ENCODE measurements at regions not wholly inside any gene's neighbourhood (a gene's known extent, or its start where the extent isn't known, plus 50 kb on each side); places are given as distances from the start of the nearest gene placed in this dataset.

GRCh38 chr10:78304091-78305045, 270.7 kb downstream of the RPS24 start:
- Histone ChIP-seq H3K27ac (no peak overlapping the region), H3K9me3 (no peaks in the 10 kb centered on the region), H3K4me1 (peaks cover 4 to 14% of the 10 kb centered on the region in 2 donors), H3K4me3 (replicated peaks in 1 of 3) (no peak overlapping the region), H3K27me3 (no peaks in the 10 kb centered on the region), H3K36me3 (no peaks in the 10 kb centered on the region)
- WGBS, 2 donors = 90 to 97% methylated on average over 11 to 12 of the region's 12 CpGs
- no peak for DNase-seq
- TF ChIP-seq POLR2A (IDR thresholded peaks at IDR 0.05) (no peak), CTCF (IDR thresholded peaks at IDR 0.05) (no peak)
- intact Hi-C loops (cut with DNase I) = loop anchor here (10.0 kb wide), 1 partner anchor 890 kb away; no protein-coding TSS in a partner anchor

GRCh38 chr10:78305311-78305710, 271.6 kb downstream of the RPS24 start:
- 93 to 95% methylated on average over 3 of the region's 3 CpGs for WGBS, 2 donors
- intact Hi-C loops (cut with DNase I) = loop anchor here (10.0 kb wide), 1 partner anchor 889 kb away; no protein-coding TSS in a partner anchor
- no peaks in the 10 kb centered on the region for H3K27me3 ChIP-seq
- no peak overlapping the region for H3K27ac ChIP-seq
- no peak overlapping the region for H3K4me3 ChIP-seq (replicated peaks in 1 of 3)
- TF ChIP-seq CTCF (IDR thresholded peaks at IDR 0.05) (no peak), POLR2A (IDR thresholded peaks at IDR 0.05) (no peak)
- no peak for DNase-seq
- no peaks in the 10 kb centered on the region for H3K9me3 ChIP-seq
- H3K4me1 ChIP-seq = peaks cover 4 to 14% of the 10 kb centered on the region in 2 donors
- H3K36me3 ChIP-seq = no peaks in the 10 kb centered on the region

DNA sequence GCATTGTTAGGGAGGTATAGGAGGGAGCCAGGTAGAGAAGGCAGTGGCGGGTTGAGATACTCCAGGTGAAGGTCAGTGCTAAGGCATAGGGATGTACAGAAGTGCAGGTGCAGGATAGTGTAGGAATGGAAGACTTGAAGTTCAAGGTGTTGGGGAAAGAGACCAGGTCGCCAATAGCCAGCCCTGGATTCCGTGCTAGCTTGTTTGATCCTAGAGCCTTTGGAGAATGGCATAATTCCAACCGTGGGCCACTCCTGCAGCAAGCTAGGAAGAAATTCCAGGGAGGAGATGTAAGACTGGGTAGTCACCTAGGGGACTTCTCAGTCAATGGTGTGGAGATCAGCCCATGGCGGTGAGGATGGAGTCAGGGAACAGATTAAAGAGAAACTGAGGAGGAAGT, 272.7 kb downstream of the RPS24 start:
- Histone ChIP-seq H3K36me3 (no peaks in the 10 kb centered on the region), H3K4me3 (replicated peaks in 1 of 3) (no peak overlapping the region), H3K4me1 (peaks cover 4 to 14% of the 10 kb centered on the region in 2 donors), H3K27ac (no peak overlapping the region), H3K27me3 (no peaks in the 10 kb centered on the region), H3K9me3 (no peaks in the 10 kb centered on the region)
- DNase-seq = no peak
- 89 to 92% methylated on average over 5 of the region's 5 CpGs for WGBS, 2 donors
- TF ChIP-seq CTCF (IDR thresholded peaks at IDR 0.05) = no peak
- TF ChIP-seq POLR2A (IDR thresholded peaks at IDR 0.05) = no peak
- intact Hi-C loops (cut with DNase I) = loop anchor here (10.0 kb wide), 1 partner anchor 888 kb away; no protein-coding TSS in a partner anchor

DNA sequence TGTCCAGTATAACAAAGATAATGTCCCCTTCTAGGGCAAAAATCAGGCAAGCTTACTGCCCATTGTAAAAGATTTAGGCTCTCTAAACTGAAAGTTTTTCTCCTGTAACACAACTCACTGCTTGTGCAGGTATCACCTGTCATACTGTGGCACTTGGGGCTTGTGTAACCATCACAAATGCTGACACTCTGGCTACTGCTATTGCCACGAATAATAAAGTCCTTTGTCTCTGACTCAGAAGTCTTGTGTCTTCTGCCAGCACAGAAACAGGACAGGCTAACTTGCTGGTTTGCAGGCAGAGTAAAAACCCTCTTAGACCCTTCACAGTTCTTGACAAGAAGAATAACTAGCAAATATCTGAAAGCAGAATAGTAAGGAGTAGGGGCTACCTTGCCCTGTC, 273.9 kb downstream of the RPS24 start:
- Histone ChIP-seq H3K27ac (no peak overlapping the region), H3K9me3 (no peaks in the 10 kb centered on the region), H3K4me3 (replicated peaks in 1 of 3) (no peak overlapping the region), H3K36me3 (no peaks in the 10 kb centered on the region), H3K4me1 (peaks cover under 1 to 7% of the 10 kb centered on the region in 2 donors), H3K27me3 (no peaks in the 10 kb centered on the region)
- WGBS, 2 donors = 80 to 84% methylated on average over 1 of the region's 1 CpG
- TF ChIP-seq POLR2A (IDR thresholded peaks at IDR 0.05) (no peak), CTCF (IDR thresholded peaks at IDR 0.05) (no peak)
- no peak for DNase-seq
- intact Hi-C loops (cut with DNase I) = loop anchor here (10.0 kb wide), 1 partner anchor 887 kb away; no protein-coding TSS in a partner anchor

Data from thyroid gland (tissue), 4 donors.